Smooth muscle cell of the brain vasculature (primary cell): ENCODE measurements at regions not wholly inside any gene's neighbourhood (a gene's known extent, or its start where the extent isn't known, plus 50 kb on each side); places are given as distances from the start of the nearest gene placed in this dataset.

Source experiments
- DNase-seq: peaks from one replicate; pipeline ENCODE4 v3.0.0-alpha.2; 2012; ENCODE audit warnings: low read depth, low spot score

- DNase-seq = no peak
These were observed 77.2 kb upstream of the SLC34A2 start for GRCh38 chr4:25578432-25578831.

GRCh38 chr4:25580633-25581467 lies 74.8 kb upstream of the SLC34A2 start:
- no peak for DNase-seq

- DNase-seq = no peak
These were observed 69.6 kb upstream of the SLC34A2 start for GRCh38 chr4:25585901-25586523.

GRCh38 chr4:25588206-25588605 lies 67.4 kb upstream of the SLC34A2 start:
- DNase-seq = no peak

GRCh38 chr4:25590171-25590570 lies 65.5 kb upstream of the SLC34A2 start:
- no peak for DNase-seq

- no peak for DNase-seq
These were observed 62.9 kb upstream of the SLC34A2 start for GRCh38 chr4:25592736-25593135.
